ENCODE measurements at regions not wholly inside any gene's neighbourhood (a gene's known extent, or its start where the extent isn't known, plus 50 kb on each side); places are given as distances from the start of the nearest gene placed in this dataset.

DNA sequence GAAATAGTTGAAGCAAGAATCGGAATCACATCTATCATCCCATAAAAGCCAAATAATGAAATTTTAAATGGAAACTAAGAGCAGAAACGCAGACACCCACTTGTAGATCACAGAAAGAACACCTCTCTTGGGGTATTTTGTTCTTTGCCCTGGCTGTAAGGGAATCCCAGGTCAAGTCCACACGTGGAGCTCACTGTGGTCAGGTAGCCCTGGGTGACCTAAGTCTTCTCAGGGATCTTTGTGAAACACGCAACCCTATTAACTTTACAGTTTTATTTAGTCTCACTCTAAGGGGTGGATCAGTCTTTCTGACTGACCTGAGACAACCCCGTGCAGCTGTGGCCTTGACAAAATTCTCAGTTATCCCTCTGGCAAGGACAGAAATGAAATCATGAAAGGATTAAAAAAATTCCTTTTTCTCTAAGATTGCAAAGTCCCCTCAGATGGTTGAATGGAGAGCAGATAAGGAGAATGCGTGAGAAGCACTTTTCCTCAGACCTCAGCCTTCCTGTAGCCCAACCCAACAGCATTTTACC lies 111.6 kb downstream of the NREP start:
- FAIRE-seq = no peak
- no peak overlapping the region for H2AFZ ChIP-seq (ENCODE audit: control insufficient read depth, low read depth, low read length)
- intact Hi-C loops (cut with micrococcal nuclease; ENCODE audit: unreplicated experiment) = no loop called here
- H3K79me2 ChIP-seq (ENCODE audit: control insufficient read depth, insufficient read depth, low read length) = no peaks in the 10 kb centered on the region
- no peak overlapping the region for H3K27ac ChIP-seq (ENCODE audit: control insufficient read depth, insufficient read depth)
- no peaks in the 10 kb centered on the region for H3K27me3 ChIP-seq (replicated peaks in 1 of 2; ENCODE audit: control insufficient read depth in 2 of 2, insufficient read depth in 2 of 2, low read length in 1 of 2)
- WGBS (ENCODE audit: insufficient coverage, insufficient replicate concordance, low lambda C conversion rate, missing lambda C conversion rate) = 24% methylated on average over 6 of the region's 6 CpGs
- ChIA-PET SMC1A (ENCODE audit: uncharacterized antibody, unreplicated experiment) (no interaction called here), CTCF (no interaction called here), RAD21 (ENCODE audit: unreplicated experiment) (interaction anchor here (0.5 kb wide), 1 partner anchor 847 kb away, joined by 3 read pairs; no protein-coding TSS in a partner anchor), POLR2A (no interaction called here)
- H4K20me1 ChIP-seq (ENCODE audit: control insufficient read depth, insufficient read depth) = no peaks in the 10 kb centered on the region
- no peaks in the 10 kb centered on the region; the same call in 2 of the 3 replicates for H3K9me3 ChIP-seq (replicated peaks; ENCODE audit: control insufficient read depth, insufficient read depth, low read length)
- no peaks in the 10 kb centered on the region for H3K36me3 ChIP-seq (ENCODE audit: control insufficient read depth in 2 of 2, insufficient read depth in 2 of 2, low read length in 1 of 2)
- DNase-seq (ENCODE audit: low read depth, low spot score) = no peak
- no peak overlapping the region for H3K4me3 ChIP-seq
- no TSS peak for BruUV-seq (replicated peaks)
- ATAC-seq = no peak
- in situ Hi-C loops (cut with MboI) = no loop called here
- no peak for TF ChIP-seq RB1 (IDR thresholded peaks at IDR 0.05; ENCODE audit: borderline replicate concordance)
- TF ChIP-seq GABPA (IDR thresholded peaks at IDR 0.05; ENCODE audit: low read depth) = no peak
- TF ChIP-seq SMC3 (IDR thresholded peaks at IDR 0.05; ENCODE audit: borderline replicate concordance, low read length) = no peak
- H3K4me2 ChIP-seq (ENCODE audit: control insufficient read depth, insufficient read depth) = no peak overlapping the region
- H3K4me1 ChIP-seq (ENCODE audit: control insufficient read depth, insufficient read depth, low read length) = no peaks in the 10 kb centered on the region
- H3K9ac ChIP-seq (ENCODE audit: control insufficient read depth, insufficient read depth, low read length) = no peak overlapping the region

DNA sequence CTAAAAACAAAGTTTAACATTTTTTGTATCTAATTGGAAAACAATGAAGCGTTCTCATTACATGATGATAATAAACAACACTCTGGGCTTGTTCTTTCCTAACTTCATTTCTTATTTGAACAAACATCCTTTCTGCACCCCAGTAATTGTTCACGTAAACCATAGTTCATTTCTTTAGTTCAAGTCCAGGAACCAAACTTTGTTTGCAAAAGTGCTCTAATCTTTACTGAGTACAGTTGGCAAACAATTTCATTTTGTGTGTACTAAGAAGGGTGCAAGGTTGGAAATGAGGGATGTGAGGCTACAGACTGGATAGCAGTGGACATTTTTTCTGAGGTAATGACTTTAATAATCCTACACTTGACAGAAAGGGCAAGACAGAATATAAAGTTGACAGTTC lies 113.5 kb downstream of the NREP start:
- no TSS peak for BruUV-seq (replicated peaks)
- Histone ChIP-seq H3K79me2 (ENCODE audit: control insufficient read depth, insufficient read depth, low read length) (no peaks in the 10 kb centered on the region), H3K9ac (ENCODE audit: control insufficient read depth, insufficient read depth, low read length) (no peak overlapping the region), H3K4me3 (no peak overlapping the region), H3K36me3 (ENCODE audit: control insufficient read depth in 2 of 2, insufficient read depth in 2 of 2, low read length in 1 of 2) (no peaks in the 10 kb centered on the region), H2AFZ (ENCODE audit: control insufficient read depth, low read depth, low read length) (no peak overlapping the region), H3K4me1 (ENCODE audit: control insufficient read depth, insufficient read depth, low read length) (no peaks in the 10 kb centered on the region), H3K9me3 (replicated peaks; ENCODE audit: control insufficient read depth, insufficient read depth, low read length) (peaks cover 8% of the 10 kb centered on the region), H3K27ac (ENCODE audit: control insufficient read depth, insufficient read depth) (no peak overlapping the region), H4K20me1 (ENCODE audit: control insufficient read depth, insufficient read depth) (no peaks in the 10 kb centered on the region), H3K4me2 (ENCODE audit: control insufficient read depth, insufficient read depth) (no peak overlapping the region), H3K27me3 (replicated peaks in 1 of 2; ENCODE audit: control insufficient read depth in 2 of 2, insufficient read depth in 2 of 2, low read length in 1 of 2) (no peaks in the 10 kb centered on the region)
- in situ Hi-C loops (cut with MboI) (no loop called here), intact Hi-C loops (cut with micrococcal nuclease; ENCODE audit: unreplicated experiment) (no loop called here)
- ChIA-PET POLR2A (no interaction called here), CTCF (no interaction called here), RAD21 (ENCODE audit: unreplicated experiment) (no interaction called here), SMC1A (ENCODE audit: uncharacterized antibody, unreplicated experiment) (interaction anchor here (1.0 kb wide), 1 partner anchor 90 kb away, joined by 3 read pairs; no protein-coding TSS in a partner anchor)
- 30% methylated on average over 2 of the region's 2 CpGs for WGBS (ENCODE audit: insufficient coverage, insufficient replicate concordance, low lambda C conversion rate, missing lambda C conversion rate)
- DNase-seq (ENCODE audit: low read depth, low spot score) (no peak), FAIRE-seq (no peak), ATAC-seq (no peak)
- no peak for TF ChIP-seq ATF7 (IDR thresholded peaks at IDR 0.05; ENCODE audit: low read depth)
